ENCODE measurements at regions not wholly inside any gene's neighbourhood (a gene's known extent, or its start where the extent isn't known, plus 50 kb on each side); places are given as distances from the start of the nearest gene placed in this dataset.

GRCh38 chr5:50968356-50969149 lies 302.1 kb downstream of the PARP8 start:
- no peak for TF ChIP-seq YY1 (IDR thresholded peaks at IDR 0.05; ENCODE audit: insufficient read depth, insufficient read length)
- TF ChIP-seq SUZ12 (IDR thresholded peaks at IDR 0.05; ENCODE audit: extremely low read depth, insufficient read depth, insufficient read length) = no peak
- no peak for TF ChIP-seq ZNF274 (IDR thresholded peaks at IDR 0.05; ENCODE audit: low read depth, low read length)
